Endothelial cell (in vitro differentiated cells): ENCODE measurements at regions not wholly inside any gene's neighbourhood (a gene's known extent, or its start where the extent isn't known, plus 50 kb on each side); places are given as distances from the start of the nearest gene placed in this dataset.
A peak's percentile ranks its signal among the peaks of the same experiment; 100 is the strongest.

ENCODE experiments used
- DNase-seq: peaks from one replicate; pipeline ENCODE4 v3.0.0; 2021; ENCODE audit warnings: low spot score
- H3K27ac Mint-ChIP-seq: one replicate; pipeline ENCODE4 v1.8.0; 2021; ENCODE audit warnings: mixed read lengths, inconsistent platforms; ENCODE audit not compliant: unreplicated experiment
- H3K27me3 Mint-ChIP-seq: one replicate; pipeline ENCODE4 v1.8.0; 2021; ENCODE audit warnings: mild to moderate bottlenecking, moderate library complexity, mixed read lengths, inconsistent platforms; ENCODE audit not compliant: unreplicated experiment
- H3K36me3 Mint-ChIP-seq: one replicate; pipeline ENCODE4 v1.8.0; 2021; ENCODE audit warnings: mild to moderate bottlenecking, low read depth, mixed read lengths, inconsistent platforms; ENCODE audit not compliant: unreplicated experiment
- H3K4me1 Mint-ChIP-seq: one replicate; pipeline ENCODE4 v1.8.0; 2021; ENCODE audit warnings: mild to moderate bottlenecking, mixed read lengths, inconsistent platforms; ENCODE audit not compliant: unreplicated experiment
- H3K4me3 Mint-ChIP-seq: one replicate; pipeline ENCODE4 v1.8.0; 2021; ENCODE audit warnings: mild to moderate bottlenecking, mixed read lengths, inconsistent platforms; ENCODE audit not compliant: unreplicated experiment
- H3K9me3 Mint-ChIP-seq: one replicate; pipeline ENCODE4 v1.8.0; 2021; ENCODE audit warnings: mixed read lengths, inconsistent platforms; ENCODE audit not compliant: unreplicated experiment
- TF ChIP-seq, protein P1 (sequence below): fragments of 200-600 bp; sonication (generic); IDR thresholded peaks from one replicate; pipeline ENCODE4 v1.5.0; 2021; ENCODE audit warnings: antibody characterized with exemption; ENCODE audit not compliant: unreplicated experiment

DNA sequence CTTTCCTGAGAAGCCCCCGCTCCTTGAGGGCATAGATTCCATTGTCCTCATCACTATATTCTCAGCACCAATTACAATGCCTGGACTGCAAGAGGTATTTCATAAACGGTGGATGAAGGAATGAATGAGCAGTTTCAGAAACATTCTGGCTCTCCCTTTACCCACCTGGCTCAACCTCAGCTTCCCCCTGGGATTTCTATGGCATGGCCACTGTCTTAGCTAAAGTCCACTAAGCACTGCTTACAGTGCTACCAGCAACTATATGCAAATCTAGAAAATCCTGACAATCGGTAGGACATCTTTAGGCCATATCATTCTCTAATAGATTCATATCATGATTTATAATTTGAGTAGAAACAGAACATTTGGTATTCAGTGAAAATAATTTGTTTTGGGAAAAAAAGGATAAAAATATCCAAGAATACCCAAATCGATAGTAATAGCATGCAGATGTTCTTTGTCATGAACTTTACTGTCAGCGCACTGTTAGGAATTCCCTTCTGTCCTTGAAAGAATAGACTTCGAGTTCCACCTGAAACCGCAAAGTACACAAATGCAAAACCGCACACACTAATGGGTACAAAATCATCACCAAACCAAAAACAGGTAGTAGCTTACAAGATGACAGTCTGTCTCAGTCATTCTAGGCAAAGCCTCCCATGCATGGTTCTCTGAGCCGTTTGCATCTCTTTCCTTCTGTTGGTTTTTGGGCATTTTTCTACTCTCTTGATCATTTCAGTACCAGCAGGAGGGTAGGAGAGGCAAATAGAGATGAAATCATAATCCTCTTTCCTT is 303.6 kb upstream of the ID2 start:
- Mint-ChIP-seq H3K4me3 (no peak overlapping the region), H3K4me1 (peaks cover 21% of the 10 kb centered on the region), H3K27me3 (peaks cover 2% of the 10 kb centered on the region), H3K9me3 (no peaks in the 10 kb centered on the region), H3K36me3 (no peaks in the 10 kb centered on the region), H3K27ac (no peak overlapping the region)
- DNase-seq: no peak
- TF ChIP-seq, protein P1, sequence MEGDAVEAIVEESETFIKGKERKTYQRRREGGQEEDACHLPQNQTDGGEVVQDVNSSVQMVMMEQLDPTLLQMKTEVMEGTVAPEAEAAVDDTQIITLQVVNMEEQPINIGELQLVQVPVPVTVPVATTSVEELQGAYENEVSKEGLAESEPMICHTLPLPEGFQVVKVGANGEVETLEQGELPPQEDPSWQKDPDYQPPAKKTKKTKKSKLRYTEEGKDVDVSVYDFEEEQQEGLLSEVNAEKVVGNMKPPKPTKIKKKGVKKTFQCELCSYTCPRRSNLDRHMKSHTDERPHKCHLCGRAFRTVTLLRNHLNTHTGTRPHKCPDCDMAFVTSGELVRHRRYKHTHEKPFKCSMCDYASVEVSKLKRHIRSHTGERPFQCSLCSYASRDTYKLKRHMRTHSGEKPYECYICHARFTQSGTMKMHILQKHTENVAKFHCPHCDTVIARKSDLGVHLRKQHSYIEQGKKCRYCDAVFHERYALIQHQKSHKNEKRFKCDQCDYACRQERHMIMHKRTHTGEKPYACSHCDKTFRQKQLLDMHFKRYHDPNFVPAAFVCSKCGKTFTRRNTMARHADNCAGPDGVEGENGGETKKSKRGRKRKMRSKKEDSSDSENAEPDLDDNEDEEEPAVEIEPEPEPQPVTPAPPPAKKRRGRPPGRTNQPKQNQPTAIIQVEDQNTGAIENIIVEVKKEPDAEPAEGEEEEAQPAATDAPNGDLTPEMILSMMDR: no peak

DNA sequence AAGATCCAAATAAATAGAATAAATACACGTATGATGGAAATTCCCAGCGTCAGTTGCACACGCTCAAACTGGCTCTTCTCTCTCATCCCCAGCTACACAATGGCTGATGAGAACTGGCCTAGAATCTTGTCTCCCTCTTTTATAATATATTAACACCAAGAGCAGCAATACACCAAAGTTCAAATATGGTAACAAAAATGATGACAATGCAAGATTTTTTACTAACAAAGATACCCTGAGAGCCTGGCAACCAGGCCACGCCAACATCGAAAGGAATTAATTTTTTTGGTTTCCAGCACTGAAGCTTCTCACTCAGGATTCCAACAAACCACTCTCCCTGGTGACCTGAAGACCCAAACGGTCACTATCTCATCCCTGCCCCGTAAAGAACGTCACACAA is 302.7 kb upstream of the ID2 start:
- Mint-ChIP-seq H3K4me3 (no peak overlapping the region), H3K36me3 (no peaks in the 10 kb centered on the region), H3K4me1 (peaks cover 21% of the 10 kb centered on the region), H3K27ac (no peak overlapping the region), H3K9me3 (no peaks in the 10 kb centered on the region), H3K27me3 (peaks cover 4% of the 10 kb centered on the region)
- no peak for DNase-seq
- TF ChIP-seq, protein P1: no peak

DNA sequence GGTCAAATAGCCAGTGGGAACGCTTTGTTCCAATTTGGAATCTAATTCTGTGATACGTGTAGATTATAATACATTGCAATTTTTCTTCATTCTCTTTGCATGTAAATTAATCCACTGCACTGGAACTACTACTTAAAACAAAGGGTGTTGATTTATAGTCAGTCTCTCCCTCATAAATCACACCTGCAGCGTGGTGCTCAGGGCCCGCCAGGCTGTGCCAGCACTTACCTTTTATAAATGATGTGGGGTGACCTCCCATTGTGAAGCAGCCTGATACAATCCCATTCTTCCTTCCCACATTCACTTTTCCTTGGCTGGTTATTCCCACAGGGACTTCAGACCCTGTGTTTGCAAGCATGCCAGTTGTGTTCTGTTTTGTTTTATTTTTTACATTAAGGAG is 302.3 kb upstream of the ID2 start:
- H3K9me3 Mint-ChIP-seq: no peaks in the 10 kb centered on the region
- TF ChIP-seq, protein P1: no peak
- DNase-seq: no peak
- peaks cover 21% of the 10 kb centered on the region for H3K4me1 Mint-ChIP-seq
- no peak overlapping the region for H3K4me3 Mint-ChIP-seq
- H3K36me3 Mint-ChIP-seq: no peaks in the 10 kb centered on the region
- H3K27ac Mint-ChIP-seq: peak overlapping the region; percentile 87
- H3K27me3 Mint-ChIP-seq: peaks cover 4% of the 10 kb centered on the region

DNA sequence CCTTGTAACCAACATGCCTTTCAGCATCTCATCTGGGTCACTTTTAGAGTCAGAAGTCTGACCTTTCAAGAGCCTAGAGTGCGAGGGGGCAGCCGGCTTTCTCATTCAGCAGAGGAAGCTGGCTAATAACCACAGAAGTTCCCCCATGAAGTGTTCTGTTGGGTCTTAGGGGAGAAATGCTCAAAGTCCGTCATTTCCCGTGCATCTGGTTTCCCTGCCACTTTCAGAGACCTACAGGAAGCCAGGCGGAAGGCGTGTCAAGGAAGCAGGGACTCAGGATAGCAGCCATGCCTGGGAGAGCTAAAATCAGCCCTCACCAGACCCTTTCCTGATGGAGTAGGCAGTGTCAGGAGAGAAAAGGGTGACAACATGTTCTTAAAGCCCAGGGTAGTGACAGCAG is 301.8 kb upstream of the ID2 start:
- DNase-seq: peak; percentile 38
- Mint-ChIP-seq H3K4me1 (peaks cover 21% of the 10 kb centered on the region), H3K27me3 (peaks cover 4% of the 10 kb centered on the region), H3K36me3 (no peaks in the 10 kb centered on the region), H3K27ac (peak overlapping the region; percentile 87), H3K9me3 (no peaks in the 10 kb centered on the region), H3K4me3 (no peak overlapping the region)
- TF ChIP-seq, protein P1: no peak

DNA sequence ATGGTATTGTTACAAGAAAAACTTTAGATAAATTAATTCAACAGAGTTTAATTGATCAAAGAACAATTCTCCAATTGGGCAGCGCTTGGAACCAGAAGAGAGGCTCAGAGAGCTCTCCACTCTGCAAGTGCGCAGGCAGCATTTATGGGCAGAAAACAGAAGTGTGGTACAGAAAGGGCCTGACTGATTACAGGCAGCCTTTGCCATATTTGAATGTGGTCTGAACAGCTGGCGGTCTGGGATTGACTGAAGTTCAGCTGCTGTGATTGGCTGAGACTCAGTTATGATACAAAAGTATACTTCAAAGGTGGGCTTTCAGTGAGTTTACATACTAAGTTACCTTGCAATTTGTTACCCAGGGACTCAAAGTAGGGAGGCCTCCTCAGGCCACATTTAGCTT is 301.3 kb upstream of the ID2 start:
- H3K4me1 Mint-ChIP-seq: peaks cover 21% of the 10 kb centered on the region
- H3K27ac Mint-ChIP-seq: peak overlapping the region; percentile 87
- no peak overlapping the region for H3K4me3 Mint-ChIP-seq
- H3K27me3 Mint-ChIP-seq: peaks cover 4% of the 10 kb centered on the region
- no peaks in the 10 kb centered on the region for H3K9me3 Mint-ChIP-seq
- no peaks in the 10 kb centered on the region for H3K36me3 Mint-ChIP-seq
- TF ChIP-seq, protein P1: no peak
- no peak for DNase-seq
